IPS-18c (cell line): ENCODE measurements at regions not wholly inside any gene's neighbourhood (a gene's known extent, or its start where the extent isn't known, plus 50 kb on each side); places are given as distances from the start of the nearest gene placed in this dataset.

Experiments
- H3K4me3 ChIP-seq: 2 replicates; pipeline ENCODE4 v1.7.0; 2013; ENCODE audit warnings: low read depth, mild to moderate bottlenecking, low read length, moderate library complexity; ENCODE audit not compliant: insufficient read depth
- H3K9me3 ChIP-seq: one replicate; pipeline ENCODE4 v1.6.1; 2013; ENCODE audit warnings: mild to moderate bottlenecking, low read length, moderate library complexity; ENCODE audit not compliant: control insufficient read depth, insufficient read depth

GRCh38 chr13:89221557-89222158 is 1550.5 kb downstream of the SLITRK5 start:
- no peak overlapping the region for H3K4me3 ChIP-seq
- no peaks in the 10 kb centered on the region for H3K9me3 ChIP-seq

GRCh38 chr13:89227356-89227755 is 1556.2 kb downstream of the SLITRK5 start:
- H3K9me3 ChIP-seq = no peaks in the 10 kb centered on the region
- no peak overlapping the region for H3K4me3 ChIP-seq

- no peaks in the 10 kb centered on the region for H3K9me3 ChIP-seq
- no peak overlapping the region for H3K4me3 ChIP-seq
These were observed 1567.3 kb downstream of the SLITRK5 start for GRCh38 chr13:89238496-89238895.

- Histone ChIP-seq H3K9me3 (no peaks in the 10 kb centered on the region), H3K4me3 (no peak overlapping the region)
These were observed 1568.4 kb downstream of the SLITRK5 start for GRCh38 chr13:89239361-89240127.

- Histone ChIP-seq H3K9me3 (no peaks in the 10 kb centered on the region), H3K4me3 (no peak overlapping the region)
These were observed 1584.8 kb downstream of the SLITRK5 start for GRCh38 chr13:89255844-89256406.

- Histone ChIP-seq H3K4me3 (no peak overlapping the region), H3K9me3 (no peaks in the 10 kb centered on the region)
These were observed 1596.6 kb downstream of the SLITRK5 start for GRCh38 chr13:89267734-89268133.

GRCh38 chr13:89269737-89270136 is 1598.6 kb downstream of the SLITRK5 start:
- Histone ChIP-seq H3K9me3 (no peaks in the 10 kb centered on the region), H3K4me3 (no peak overlapping the region)

GRCh38 chr13:89270736-89271135 is 1599.6 kb downstream of the SLITRK5 start:
- Histone ChIP-seq H3K9me3 (no peaks in the 10 kb centered on the region), H3K4me3 (no peak overlapping the region)

GRCh38 chr13:89279374-89279773 is 1608.2 kb downstream of the SLITRK5 start:
- H3K4me3 ChIP-seq = no peak overlapping the region
- no peaks in the 10 kb centered on the region for H3K9me3 ChIP-seq

GRCh38 chr13:89281331-89281730 is 1610.2 kb downstream of the SLITRK5 start:
- no peaks in the 10 kb centered on the region for H3K9me3 ChIP-seq
- no peak overlapping the region for H3K4me3 ChIP-seq

GRCh38 chr13:89282241-89282640 is 1611.1 kb downstream of the SLITRK5 start:
- no peak overlapping the region for H3K4me3 ChIP-seq
- H3K9me3 ChIP-seq = peaks cover 3% of the 10 kb centered on the region

GRCh38 chr13:89287381-89287780 is 1616.2 kb downstream of the SLITRK5 start:
- H3K9me3 ChIP-seq = peaks cover 4% of the 10 kb centered on the region
- no peak overlapping the region for H3K4me3 ChIP-seq

GRCh38 chr13:89294115-89294867 is 1623.1 kb downstream of the SLITRK5 start:
- Histone ChIP-seq H3K9me3 (no peaks in the 10 kb centered on the region), H3K4me3 (no peak overlapping the region)

GRCh38 chr13:89307278-89307677 is 1636.1 kb downstream of the SLITRK5 start:
- no peak overlapping the region for H3K4me3 ChIP-seq
- no peaks in the 10 kb centered on the region for H3K9me3 ChIP-seq

- H3K4me3 ChIP-seq = no peak overlapping the region
- no peaks in the 10 kb centered on the region for H3K9me3 ChIP-seq
These were observed 1639.9 kb downstream of the SLITRK5 start for GRCh38 chr13:89310943-89311672.

- Histone ChIP-seq H3K4me3 (no peak overlapping the region), H3K9me3 (no peaks in the 10 kb centered on the region)
These were observed 1644.1 kb downstream of the SLITRK5 start for GRCh38 chr13:89315287-89315686.

- Histone ChIP-seq H3K4me3 (no peak overlapping the region), H3K9me3 (no peaks in the 10 kb centered on the region)
These were observed 1651.3 kb downstream of the SLITRK5 start for GRCh38 chr13:89322466-89322865.
